Neural crest cell (in vitro differentiated cells): ENCODE measurements at regions not wholly inside any gene's neighbourhood (a gene's known extent, or its start where the extent isn't known, plus 50 kb on each side); places are given as distances from the start of the nearest gene placed in this dataset.
A peak's percentile ranks its signal among the peaks of the same experiment; 100 is the strongest.
"Not testable (repeated sequence)": the region's sequence is repeated elsewhere in the genome, so short reads cannot be mapped to it uniquely, and the experiment has no call there.

Experiments used
- DNase-seq: peaks from one replicate; pipeline ENCODE4 v3.0.0; 2021; ENCODE audit warnings: low read depth, mixed read lengths, low spot score
- H3K27ac Mint-ChIP-seq: one replicate; pipeline ENCODE4 v1.8.0; 2021; ENCODE audit warnings: mild to moderate bottlenecking, mixed read lengths; ENCODE audit not compliant: unreplicated experiment
- H3K27me3 Mint-ChIP-seq: 2 replicates; pipeline ENCODE4 v1.8.0; 2021; ENCODE audit warnings: low read depth, mild to moderate bottlenecking, mixed read lengths
- H3K36me3 Mint-ChIP-seq: 2 replicates; pipeline ENCODE4 v1.8.0; 2021; ENCODE audit warnings: low read depth, mild to moderate bottlenecking, mixed read lengths
- H3K4me1 Mint-ChIP-seq: 2 replicates; pipeline ENCODE4 v1.8.0; 2021; ENCODE audit warnings: mixed read lengths
- H3K4me3 Mint-ChIP-seq: one replicate; pipeline ENCODE4 v1.8.0; 2021; ENCODE audit warnings: mild to moderate bottlenecking, mixed read lengths
- H3K9me3 Mint-ChIP-seq: 2 replicates; pipeline ENCODE4 v1.8.0; 2021; ENCODE audit warnings: mixed read lengths
- CTCF ChIP-seq: fragments of 200-600 bp; sonication (generic); conservative IDR thresholded peaks from 2 replicates; pipeline ENCODE4 v1.5.0; 2021; ENCODE audit warnings: antibody characterized with exemption, mild to moderate bottlenecking

DNA sequence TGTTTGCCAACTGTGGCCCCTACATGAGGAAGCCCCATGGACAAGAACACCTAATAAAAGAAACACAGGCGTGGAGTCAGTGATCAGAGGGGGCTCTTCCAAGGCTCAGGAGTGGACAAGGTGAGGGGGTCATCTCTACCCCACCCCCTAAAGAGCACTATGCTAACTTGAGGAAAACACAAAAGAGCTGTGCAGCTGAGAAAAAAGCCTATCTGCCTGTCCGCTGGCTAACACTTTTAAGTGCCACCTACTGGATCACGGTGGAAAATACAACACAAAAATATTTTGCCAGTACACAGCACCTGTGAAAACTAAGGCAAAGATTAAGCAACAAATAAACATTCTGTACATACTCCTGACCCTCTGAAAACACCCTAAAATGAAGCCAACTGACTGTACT, 53.1 kb upstream of the COBL start:
- peak; percentile 4 for DNase-seq

GRCh38 chr7:51369228-51369627, 52.6 kb upstream of the COBL start:
- H3K9me3 Mint-ChIP-seq, H3K36me3 Mint-ChIP-seq, DNase-seq, H3K27me3 Mint-ChIP-seq, H3K4me3 Mint-ChIP-seq, H3K4me1 Mint-ChIP-seq: not testable (repeated sequence)
- H3K27ac Mint-ChIP-seq = peak overlapping the region; percentile 19

More for the DNA sequence above, 53.1 kb upstream of the COBL start:
- Mint-ChIP-seq H3K27me3 (no peaks in the 10 kb centered on the region), H3K4me3 (no peak overlapping the region), H3K36me3 (no peaks in the 10 kb centered on the region), H3K4me1 (no peaks in the 10 kb centered on the region), H3K9me3 (no peaks in the 10 kb centered on the region), H3K27ac (no peak overlapping the region)
- TF ChIP-seq CTCF = peak; percentile 65

GRCh38 chr7:51368334-51368733, 51.7 kb upstream of the COBL start:
- no peaks in the 10 kb centered on the region for H3K4me1 Mint-ChIP-seq
- H3K27me3 Mint-ChIP-seq = no peaks in the 10 kb centered on the region
- H3K36me3 Mint-ChIP-seq = no peaks in the 10 kb centered on the region
- no peak overlapping the region for H3K4me3 Mint-ChIP-seq
- no peak for TF ChIP-seq CTCF
- H3K9me3 Mint-ChIP-seq = no peaks in the 10 kb centered on the region
- no peak for DNase-seq
- H3K27ac Mint-ChIP-seq = no peak overlapping the region

- peak overlapping the region; percentile 67 for H3K27ac Mint-ChIP-seq
Observed at GRCh38 chr7:51367614-51367968, 51.0 kb upstream of the COBL start.

GRCh38 chr7:51366930-51367613, 50.5 kb upstream of the COBL start:
- peaks cover 8% of the 10 kb centered on the region for H3K9me3 Mint-ChIP-seq
- H3K4me1 Mint-ChIP-seq = no peaks in the 10 kb centered on the region
- no peak overlapping the region for H3K4me3 Mint-ChIP-seq
- no peaks in the 10 kb centered on the region for H3K27me3 Mint-ChIP-seq
- TF ChIP-seq CTCF = peak; percentile 81
- DNase-seq = peak; percentile 36
- H3K36me3 Mint-ChIP-seq = peaks cover 6% of the 10 kb centered on the region
- H3K27ac Mint-ChIP-seq = no peak overlapping the region

More at GRCh38 chr7:51367614-51367968, 51.0 kb upstream of the COBL start:
- peaks cover 2% of the 10 kb centered on the region for H3K36me3 Mint-ChIP-seq
- no peak for TF ChIP-seq CTCF
- H3K4me3 Mint-ChIP-seq = no peak overlapping the region
- DNase-seq = no peak
- H3K9me3 Mint-ChIP-seq = peaks cover 3% of the 10 kb centered on the region
- no peaks in the 10 kb centered on the region for H3K27me3 Mint-ChIP-seq
- H3K4me1 Mint-ChIP-seq = no peaks in the 10 kb centered on the region
